ENCODE measurements at regions not wholly inside any gene's neighbourhood (a gene's known extent, or its start where the extent isn't known, plus 50 kb on each side); places are given as distances from the start of the nearest gene placed in this dataset.
"Not testable (repeated sequence)": the region's sequence is repeated elsewhere in the genome, so short reads cannot be mapped to it uniquely, and the experiment has no call there.

DNA sequence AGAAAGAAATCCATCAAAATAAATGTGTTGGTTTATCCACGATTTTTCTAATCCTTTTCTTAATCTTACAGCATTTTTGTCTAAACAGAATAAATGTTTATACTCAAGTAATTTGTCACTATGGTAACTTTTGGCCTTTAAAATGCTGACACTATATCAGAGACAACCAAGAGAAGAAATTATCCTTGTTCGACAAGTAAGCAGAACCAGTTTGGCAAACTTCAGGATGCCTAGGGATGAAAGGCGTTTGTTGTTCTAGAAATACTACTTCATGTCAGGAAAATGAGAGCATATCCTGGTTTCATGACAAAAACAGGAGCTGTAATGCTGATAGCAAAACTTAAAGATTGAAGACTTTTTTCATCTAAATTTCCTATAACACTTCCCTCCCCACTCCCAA is 308.0 kb upstream of the ATP11B start:
- no peak for DNase-seq

DNA sequence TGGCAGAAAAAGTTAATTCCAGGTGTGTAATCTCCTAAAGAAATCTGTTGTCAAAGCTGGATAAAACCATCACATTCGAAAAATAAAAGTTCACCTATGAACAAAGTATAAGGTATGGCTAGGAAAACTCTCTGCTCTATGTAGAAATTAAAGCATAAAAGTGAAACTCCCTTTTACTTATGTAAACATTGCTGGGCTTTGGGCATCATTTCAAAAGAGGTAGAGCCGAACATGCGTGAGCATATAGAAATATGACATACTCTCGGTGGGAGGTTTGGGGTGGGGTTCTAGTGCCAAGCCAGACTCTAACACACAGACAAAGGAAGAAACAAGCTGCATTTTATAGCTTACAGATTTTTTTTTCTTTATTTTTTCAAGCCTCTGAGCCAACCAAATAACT is 306.8 kb upstream of the ATP11B start:
- DNase-seq: no peak

DNA sequence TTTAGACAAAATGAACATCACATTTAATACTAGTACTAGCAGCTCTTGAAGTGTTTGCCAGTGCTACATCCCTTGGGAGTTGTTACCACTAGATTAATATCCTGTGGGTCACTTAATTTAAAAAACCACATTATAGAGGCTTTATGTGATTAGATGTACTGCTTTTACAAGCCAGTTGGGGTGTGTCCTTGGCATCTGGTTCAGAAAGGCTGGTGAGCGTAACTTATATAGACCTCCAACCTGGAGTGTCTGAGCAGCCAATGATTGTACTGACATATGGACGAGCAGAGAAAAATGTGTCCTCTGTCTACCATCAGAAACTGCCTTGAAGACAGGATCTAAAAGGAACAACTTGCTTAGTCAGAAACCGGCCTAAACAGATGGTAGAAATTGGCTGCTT is 306.2 kb upstream of the ATP11B start:
- DNase-seq: no peak

DNA sequence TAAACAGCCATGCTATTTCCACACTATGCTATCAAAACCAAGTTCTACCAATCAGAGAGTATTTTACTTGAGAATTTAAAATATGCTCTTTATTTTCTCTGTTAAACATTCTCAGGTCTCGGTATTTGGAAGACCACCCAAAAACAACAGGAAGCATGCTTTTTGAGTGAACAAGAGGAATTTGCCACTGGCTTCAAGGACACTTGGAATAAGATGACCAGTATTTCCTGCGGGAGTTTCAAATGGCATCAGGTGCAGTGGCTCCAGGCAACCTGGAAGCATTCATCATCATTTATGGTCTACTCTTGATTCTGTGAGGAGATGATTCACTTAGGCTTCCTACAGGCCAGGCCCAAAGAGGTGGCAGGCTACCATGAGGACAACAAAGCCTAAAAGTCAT is 305.7 kb upstream of the ATP11B start:
- no peak for DNase-seq

DNA sequence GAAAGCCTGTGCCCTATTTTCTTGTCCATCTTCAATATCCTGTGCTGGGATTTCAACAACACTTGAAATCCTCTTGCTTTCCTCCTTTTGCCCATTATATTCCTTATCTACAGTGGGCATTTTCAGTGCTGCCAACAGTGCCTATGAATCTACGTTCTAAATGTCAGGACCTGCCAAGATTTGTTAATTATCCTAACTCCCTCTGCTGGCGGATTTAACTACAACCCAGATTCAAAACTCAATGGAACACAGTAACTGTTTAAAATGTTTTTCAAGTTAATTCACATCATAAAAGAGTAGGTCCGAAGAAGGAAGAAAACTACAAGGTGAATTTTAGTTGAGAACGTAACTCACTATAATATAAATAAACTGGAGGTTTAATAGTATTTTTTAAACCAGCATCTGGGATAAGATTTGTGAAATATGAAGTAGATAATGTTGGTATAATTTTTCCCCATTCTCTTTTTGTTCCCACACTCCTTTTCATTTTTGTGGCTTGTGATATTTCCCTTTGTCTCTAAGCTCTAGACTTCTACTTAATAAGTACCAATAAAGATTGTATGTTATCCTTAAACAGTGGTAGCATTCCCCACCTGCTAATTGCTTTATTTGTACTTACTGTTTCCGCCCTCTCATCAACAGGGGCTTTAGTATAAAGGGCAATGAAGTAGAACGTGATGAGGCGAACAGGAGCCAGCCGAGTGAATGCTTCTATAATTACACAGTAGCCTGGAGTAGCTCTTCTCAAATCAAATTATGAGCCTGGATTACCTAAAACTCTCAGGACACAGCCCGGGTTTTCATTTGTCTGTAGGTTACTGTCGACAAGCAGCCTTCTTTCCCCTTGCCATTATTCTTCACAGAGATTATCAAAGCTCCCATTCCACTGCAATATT is 302.5 kb upstream of the ATP11B start:
- DNase-seq: no peak

DNA sequence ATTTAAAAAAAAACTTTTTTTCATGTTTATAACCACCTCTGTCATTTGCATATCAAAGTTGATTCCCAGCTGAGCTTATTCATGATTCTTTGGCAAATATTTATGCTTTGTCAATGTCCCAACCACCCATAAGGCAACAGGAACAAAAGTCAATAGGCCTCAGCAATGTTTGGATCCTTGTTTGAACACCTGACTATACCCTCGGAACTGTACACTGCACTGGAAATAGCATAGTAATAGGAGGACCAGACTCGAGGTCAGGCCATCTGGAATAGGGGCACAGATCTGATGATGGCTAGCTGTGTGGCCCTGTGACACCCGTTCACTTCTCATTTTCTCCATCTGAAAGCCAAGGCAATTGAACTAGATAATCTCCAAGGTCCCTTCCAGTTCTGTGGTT is 301.7 kb upstream of the ATP11B start:
- DNase-seq: no peak

DNA sequence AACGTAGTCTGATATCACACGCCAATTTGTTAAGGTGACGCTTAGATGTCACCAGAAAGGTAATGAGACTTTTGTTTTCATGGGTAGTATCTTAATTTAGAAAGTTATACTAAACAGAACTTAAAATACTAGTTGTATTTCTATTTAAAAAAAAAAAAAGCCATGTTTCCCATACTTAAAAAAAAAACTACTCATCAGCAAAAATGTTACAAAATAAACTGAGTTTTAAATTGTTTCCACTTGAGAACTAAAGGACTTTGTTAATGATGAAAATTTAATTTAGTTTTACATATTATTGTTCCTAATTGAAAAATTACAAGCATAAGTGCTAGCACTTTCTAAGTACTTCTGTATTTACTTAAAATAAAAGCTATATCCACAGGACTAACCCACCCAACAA is 300.8 kb upstream of the ATP11B start:
- DNase-seq: no peak

DNA sequence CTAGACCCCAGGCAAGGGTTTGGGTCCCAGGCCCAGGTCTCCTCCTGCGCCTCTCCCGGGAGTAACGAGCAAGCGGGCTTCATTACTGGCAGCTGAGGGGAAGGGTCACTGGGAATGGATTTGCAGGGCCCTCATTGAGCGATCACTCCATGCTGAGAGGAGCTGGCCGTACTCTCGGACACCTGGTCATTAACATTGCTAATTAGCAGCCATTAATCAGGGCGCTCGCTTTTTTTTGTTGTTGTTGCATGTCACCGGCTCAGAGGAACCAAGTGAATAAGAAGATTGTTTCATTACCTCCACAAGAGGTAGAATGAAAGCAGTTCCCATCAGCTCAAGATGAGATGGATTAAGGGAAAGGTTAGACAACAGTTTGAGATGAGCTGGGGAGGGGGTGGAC is 293.0 kb upstream of the ATP11B start:
- no peak for DNase-seq

DNA sequence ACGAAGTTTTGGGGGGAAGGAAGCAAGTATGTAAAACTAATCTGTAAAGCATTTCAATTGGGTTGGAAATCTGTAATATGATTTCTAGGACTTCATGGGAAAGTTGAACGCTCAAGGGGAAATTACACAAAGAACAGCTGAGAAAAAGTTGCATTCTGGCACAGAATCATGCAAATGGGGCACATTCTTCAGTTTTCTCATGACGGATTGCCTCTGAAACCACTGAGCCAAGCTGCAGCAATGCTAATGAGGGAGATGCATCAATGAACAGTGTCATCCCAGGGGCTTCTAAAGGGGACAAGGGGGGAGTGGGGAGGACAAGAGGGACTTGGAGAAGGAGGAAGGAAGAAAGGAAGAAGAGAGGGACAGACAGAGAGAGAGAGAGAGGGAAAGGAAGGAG is 291.4 kb upstream of the ATP11B start:
- DNase-seq: no peak

DNA sequence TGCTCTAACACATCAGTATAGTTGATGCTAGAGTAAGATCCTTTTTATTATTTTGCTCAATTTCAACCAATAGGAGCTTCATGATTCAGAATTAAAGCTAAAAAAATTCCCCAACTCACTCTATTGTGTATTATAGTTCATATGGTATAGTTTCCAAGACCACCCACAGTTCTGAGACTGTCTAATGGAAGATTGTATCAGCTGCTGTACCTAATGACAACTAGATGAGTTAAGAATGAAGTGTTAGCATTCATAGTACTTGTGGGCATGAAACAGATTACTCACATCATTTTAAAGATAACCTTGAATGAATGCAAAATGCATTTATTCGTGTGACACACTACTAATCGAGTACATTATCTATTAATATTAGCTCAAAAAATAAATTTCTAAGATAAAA is 289.9 kb upstream of the ATP11B start:
- DNase-seq: no peak

DNA sequence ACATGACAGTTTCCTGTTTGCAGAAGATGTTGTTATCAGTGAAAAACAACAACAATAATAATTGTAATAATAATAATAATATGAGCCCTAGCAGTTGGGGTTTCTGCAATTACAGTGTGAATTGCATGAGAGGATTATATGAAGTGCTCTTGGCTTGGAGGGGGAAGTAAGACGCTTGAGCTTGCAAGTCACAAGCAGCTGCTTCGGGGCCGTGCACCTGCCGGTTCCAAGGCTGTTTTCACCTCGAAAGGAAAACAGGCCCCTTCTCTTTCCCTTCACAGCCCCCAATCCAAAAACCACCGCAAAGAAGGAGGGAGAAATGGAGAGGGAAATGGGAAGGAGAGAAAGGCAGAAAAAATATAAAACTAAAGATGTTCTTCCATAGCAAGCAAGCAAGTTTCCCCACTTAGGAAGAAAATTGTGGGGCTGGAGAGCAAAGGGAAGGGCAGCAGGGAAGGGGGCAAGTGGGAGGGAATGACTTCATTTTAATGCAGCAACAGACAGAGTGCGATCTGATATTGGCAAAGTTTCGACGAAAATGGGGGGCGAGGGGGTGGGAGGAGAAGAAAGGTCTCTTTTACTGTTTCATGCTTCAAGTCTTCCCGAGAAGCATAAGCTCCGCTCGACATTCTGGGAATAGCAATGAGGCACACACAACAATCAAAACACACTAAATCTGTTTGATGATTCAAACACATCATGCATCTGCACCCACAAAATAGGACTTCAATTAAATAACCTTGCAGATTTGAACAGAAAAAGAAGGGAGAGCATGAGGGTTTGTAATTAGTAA is 284.2 kb upstream of the ATP11B start:
- no peak for DNase-seq

DNA sequence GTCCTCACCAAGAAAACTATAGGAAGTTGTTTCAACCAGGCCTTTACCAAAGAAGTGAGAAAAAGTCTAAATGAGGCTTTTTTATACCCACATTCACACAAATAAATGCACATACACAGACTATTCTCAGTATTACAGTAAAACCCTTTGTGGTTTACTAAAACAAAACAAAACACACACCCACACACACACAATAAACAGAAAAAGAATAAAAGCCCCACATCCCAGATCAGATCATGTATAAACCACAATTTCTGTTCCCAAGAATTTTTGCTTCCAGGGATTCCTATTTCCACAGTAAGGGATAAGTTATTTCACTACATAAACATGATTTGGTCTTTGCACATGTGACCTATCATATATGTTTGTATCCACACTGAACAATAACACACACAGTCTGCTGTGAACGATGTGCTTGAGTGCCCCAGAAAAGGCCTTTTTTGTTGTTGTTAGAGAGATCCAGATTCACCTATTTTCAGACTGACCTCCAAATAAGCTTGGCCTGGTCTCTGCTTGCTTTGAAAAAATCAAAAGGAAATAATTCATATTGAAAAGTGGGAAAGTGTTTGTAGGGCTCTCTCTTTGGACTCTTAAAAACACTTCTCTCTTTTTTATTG is 283.4 kb upstream of the ATP11B start:
- no peak for DNase-seq

DNA sequence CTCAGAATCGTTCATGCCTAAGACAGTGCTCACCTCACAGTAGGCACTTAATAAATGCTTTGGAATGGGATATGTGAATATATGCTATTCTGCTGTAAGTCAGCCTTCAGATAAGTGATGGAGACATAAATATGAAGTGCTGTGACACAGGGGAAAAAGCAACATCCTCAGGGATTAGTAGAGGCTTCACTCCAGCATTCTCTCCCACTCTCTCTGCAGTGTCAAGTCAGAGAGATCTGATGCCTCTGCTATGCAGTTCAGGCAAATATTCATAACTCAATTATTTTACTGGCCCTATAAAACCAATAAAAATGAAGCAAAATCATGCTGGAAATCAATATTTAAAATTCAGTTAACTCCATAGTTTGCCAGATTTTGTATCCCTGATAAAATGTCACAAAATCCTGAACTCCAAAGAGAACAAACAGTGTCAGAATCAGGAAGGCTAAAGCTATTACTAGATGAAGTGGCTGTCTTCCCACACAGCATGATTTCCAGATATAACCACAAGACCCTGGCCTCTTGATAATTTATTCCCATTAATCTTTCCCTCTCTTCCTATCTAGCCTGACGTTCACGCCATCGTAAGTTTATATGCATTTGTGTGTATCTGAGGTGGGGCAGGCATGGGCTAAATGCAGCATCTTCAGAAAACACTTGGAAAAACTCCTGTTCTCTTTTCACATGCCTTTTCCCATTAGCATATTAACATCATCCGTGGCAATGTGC is 278.9 kb upstream of the ATP11B start:
- DNase-seq: no peak

DNA sequence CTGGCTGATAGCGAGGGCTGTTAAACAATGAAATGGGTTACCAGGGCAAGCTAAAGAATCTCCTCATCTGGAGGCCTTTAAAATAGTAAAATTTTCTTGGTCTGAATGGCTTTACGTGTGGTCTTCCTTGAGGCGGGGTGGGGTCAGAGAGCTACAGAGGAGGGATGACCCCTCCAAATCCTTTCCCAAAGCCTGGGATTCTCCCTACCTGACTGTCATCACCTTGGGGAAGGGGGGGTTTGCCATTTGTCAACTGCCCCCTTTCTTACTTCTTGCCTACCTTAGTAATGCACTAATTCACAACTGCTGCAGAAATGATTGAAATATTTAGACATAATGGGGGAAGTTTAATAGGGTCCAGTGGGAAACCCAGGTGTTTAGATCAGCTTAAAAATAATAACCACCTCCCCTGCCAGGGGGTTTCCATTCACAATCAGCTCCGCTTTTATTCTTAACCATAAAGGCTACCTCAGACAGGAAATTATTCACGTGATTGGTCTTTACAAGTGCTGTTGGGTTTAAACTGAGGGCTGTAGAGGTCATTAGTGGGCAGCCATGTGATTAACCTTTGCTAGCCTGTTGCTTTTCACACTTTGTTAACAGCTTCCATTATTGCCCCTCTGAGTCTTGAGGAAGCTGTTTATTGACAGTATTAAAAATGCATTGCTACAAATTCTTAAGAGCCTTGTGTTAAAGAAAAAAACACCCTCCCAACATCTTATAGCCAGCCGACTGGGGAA is 276.5 kb upstream of the ATP11B start:
- no peak for DNase-seq

DNA sequence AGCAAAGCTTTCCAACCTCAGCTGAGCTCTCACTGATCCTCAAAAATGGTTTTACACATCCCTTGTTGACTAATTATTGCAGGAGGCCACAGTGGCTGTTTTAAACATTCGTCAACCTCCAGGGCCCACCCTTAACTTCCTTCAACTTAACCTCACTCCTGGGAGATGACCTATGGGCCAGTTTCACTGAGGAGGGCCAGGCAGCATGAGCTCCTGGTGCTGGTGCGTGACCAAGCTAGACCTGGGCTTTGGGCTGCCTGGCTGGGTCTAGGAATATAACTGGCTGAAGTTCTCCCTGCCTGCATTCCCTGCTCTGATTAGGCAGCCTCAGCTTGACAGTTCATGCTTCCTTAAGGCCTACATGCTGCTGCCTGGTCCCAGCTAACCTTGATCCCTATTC is 273.7 kb upstream of the ATP11B start:
- no peak for DNase-seq

DNA sequence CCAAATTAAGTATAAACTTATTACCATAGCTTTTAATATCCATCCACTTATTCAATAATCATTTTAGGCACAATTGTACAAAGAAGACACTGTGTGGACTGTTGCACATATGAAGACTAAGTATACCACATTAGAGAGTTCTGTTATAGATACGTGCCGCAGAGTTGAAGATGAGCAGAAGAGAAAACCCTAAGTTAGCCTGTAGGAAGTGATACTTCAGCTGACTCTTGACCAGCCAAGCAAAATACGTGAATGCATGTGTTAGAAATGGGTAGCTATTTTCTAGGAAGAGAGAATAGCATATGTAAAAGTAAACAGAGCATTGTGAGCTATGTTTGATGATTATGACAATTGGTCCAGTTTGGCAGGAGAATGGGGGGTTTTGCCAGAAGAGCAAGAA is 272.0 kb upstream of the ATP11B start:
- no peak for DNase-seq

DNA sequence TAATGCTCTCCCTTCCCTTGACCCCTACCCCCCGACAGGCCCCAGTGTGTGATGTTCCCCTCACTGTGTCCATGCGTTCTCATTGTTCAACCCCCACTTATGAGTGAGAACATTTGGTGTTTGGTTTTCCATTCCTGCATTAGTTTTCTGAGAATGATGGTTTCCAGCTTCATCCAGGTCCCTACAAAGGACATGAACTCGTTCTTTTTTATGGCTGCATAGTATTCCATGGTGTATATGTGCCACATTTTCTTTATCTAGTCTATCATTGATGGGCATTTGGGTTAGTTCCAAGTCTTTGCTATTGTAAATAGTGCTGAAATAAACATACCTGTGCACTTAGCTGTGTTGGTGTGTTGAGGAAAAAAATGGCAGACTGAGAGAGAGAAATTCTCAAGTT is 269.9 kb upstream of the ATP11B start:
- not testable (repeated sequence) for DNase-seq

DNA sequence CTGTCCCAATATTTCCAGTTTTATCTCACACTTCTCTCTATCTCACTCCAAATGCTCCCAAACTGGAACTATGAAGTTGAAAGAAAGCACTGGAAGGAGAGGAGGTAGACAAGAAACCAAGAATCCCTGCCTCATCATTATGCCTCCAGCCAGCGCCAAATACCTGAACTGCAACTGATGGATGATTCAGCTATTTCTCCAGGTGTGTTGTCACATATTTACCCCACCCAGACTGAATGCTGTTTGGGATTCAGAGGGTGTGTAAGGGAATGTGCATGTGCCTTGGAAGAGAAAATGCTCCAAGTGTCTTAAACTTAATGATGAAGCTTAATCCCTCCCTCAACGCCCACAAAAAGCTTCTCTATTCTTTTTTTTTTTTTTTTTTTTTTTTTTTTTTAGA is 269.5 kb upstream of the ATP11B start:
- DNase-seq: no peak

DNA sequence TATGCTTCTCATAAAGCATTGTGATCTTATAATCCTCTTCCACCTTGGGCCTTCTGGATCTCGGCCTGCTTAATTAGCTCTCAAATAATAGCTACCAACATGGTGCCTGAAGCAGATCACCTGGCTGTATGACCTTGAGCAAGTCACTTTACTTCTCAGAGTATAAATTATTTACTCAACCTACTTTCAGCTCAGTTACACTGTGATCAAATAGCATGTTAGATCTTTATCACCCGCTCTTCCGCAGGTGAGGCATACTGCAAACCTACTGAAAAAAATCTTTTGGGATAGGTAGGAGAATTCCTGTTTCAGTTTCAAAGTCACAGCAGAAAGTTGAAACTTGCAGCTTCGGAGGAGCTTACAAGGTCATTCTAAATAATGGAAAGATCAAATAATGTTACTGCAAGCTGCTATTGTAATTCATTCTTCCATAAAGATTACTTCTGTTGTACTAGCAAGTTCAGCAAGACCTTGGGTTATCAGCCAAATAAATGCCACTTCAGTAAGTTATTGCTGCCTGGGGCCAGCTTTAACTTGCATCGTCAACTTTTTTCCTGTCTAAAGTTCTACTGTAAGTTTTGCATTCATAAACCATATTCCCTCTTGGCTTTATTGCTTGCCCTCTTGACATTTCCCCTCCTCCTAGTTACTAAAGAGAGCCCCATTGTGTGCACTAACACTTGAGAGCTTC is 268.4 kb upstream of the ATP11B start:
- no peak for DNase-seq

DNA sequence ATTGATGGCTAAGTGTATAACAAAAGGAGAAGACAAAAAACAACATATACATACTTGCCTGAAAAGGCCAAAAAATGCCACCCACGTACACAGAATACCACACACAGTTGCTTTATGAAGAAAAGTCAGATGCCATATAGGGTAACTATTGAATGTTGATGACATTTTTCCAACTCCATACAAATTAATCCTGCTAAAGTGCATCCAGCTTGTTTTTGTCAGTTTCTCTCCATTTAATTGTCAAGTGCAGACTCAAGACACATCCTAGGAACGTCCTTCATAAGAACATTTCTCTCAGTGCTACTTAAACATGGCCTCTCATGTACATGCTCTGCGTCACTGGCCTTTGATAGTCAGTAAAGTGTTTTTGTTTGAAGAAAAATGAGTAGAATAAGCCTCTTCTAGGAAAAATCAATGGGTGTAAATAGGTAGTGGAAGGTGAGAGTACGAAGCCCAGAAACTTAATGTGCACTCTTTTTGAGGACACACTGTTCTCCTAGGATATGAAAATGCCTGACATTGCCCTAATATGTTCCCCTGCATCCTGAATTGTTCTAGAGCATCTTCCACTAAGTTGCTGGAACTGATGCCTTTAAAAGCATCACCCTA is 267.4 kb upstream of the ATP11B start:
- DNase-seq: no peak

DNA sequence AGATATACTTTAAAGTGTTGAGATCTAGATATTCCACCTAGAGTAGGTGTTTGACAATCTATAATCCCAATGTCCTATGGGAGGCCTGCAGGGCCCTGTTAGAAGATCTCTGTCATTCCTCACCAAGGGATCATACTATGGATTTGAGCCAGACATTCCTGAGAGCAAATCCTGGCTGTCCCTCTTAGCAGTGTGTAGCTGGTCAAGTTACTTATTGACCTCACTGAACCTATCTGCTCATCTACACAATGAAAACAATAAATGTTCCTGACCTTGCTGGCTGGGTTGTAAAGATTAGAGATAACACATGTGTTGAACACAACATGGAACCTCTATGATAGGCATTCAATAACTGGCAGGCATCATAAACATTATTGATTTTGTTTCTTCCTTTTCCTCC is 265.6 kb upstream of the ATP11B start:
- no peak for DNase-seq

Measured in NK-92 treated with Interleukin-12 subunit alpha and Interleukin-12 subunit beta, amount 100 ng/mL, for 24 hours (cell line).